ENCODE measurements at regions not wholly inside any gene's neighbourhood (a gene's known extent, or its start where the extent isn't known, plus 50 kb on each side); places are given as distances from the start of the nearest gene placed in this dataset.

- Histone ChIP-seq H4K20me1 (ENCODE audit: insufficient read depth) (no peaks in the 10 kb centered on the region), H3K9me2 (ENCODE audit: insufficient read depth, low read length) (no peaks in the 10 kb centered on the region), H3K9ac (ENCODE audit: low read length) (no peak overlapping the region), H2AFZ (ENCODE audit: low read depth, low read length) (no peak overlapping the region), H3K27ac (ENCODE audit: low read length) (no peak overlapping the region), H3K4me3 (ENCODE audit: low read length) (no peak overlapping the region), H3K27me3 (ENCODE audit: insufficient read depth, low read depth, low read length) (no peaks in the 10 kb centered on the region), H3K9me3 (ENCODE audit: low read length) (no peaks in the 10 kb centered on the region), H3K79me2 (replicated peaks; ENCODE audit: insufficient read depth, low read length) (no peaks in the 10 kb centered on the region), H3K4me2 (ENCODE audit: low read length) (no peak overlapping the region), H3F3A (ENCODE audit: insufficient read depth, low read length, poor library complexity, severe bottlenecking) (no peaks in the 10 kb centered on the region), H3K36me3 (ENCODE audit: insufficient read depth, low read length) (no peaks in the 10 kb centered on the region)
- no peak for TF ChIP-seq EP300 (conservative IDR thresholded peaks at IDR 0.05; ENCODE audit: poor library complexity, severe bottlenecking)
These were observed 265.5 kb downstream of the CYRIA start for GRCh38 chr2:16400127-16400623.

- no peaks in the 10 kb centered on the region for H3K36me3 ChIP-seq (ENCODE audit: insufficient read depth, low read length)
- no peaks in the 10 kb centered on the region for H4K20me1 ChIP-seq (ENCODE audit: insufficient read depth)
- no peaks in the 10 kb centered on the region for H3K27me3 ChIP-seq (ENCODE audit: insufficient read depth, low read depth, low read length)
- TF ChIP-seq RAD21 (conservative IDR thresholded peaks at IDR 0.05) (no peak), POLR2AphosphoS5 (IDR thresholded peaks at IDR 0.05) (no peak), CTCF (IDR thresholded peaks at IDR 0.05; ENCODE audit: poor library complexity, severe bottlenecking) (no peak), REST (IDR thresholded peaks at IDR 0.05; ENCODE audit: borderline replicate concordance) (no peak), EP300 (conservative IDR thresholded peaks at IDR 0.05; ENCODE audit: poor library complexity, severe bottlenecking) (no peak), SMC3 (conservative IDR thresholded peaks at IDR 0.05; ENCODE audit: poor library complexity) (no peak), TAF1 (IDR thresholded peaks at IDR 0.05; ENCODE audit: low read depth) (no peak), EZH2 (IDR thresholded peaks at IDR 0.05; ENCODE audit: borderline replicate concordance, insufficient read depth, low read length, poor library complexity, severe bottlenecking) (no peak), MXI1 (conservative IDR thresholded peaks at IDR 0.05; ENCODE audit: poor library complexity, severe bottlenecking) (no peak)
- no peak overlapping the region for H3K4me3 ChIP-seq (ENCODE audit: low read length)
- H3K4me2 ChIP-seq (ENCODE audit: low read length), result no peak overlapping the region
- H3K27ac ChIP-seq (ENCODE audit: low read length), result no peak overlapping the region
- no peaks in the 10 kb centered on the region for H3F3A ChIP-seq (ENCODE audit: insufficient read depth, low read length, poor library complexity, severe bottlenecking)
- H3K79me2 ChIP-seq (replicated peaks; ENCODE audit: insufficient read depth, low read length), result no peaks in the 10 kb centered on the region
- no peak overlapping the region for H3K9ac ChIP-seq (ENCODE audit: low read length)
- no peaks in the 10 kb centered on the region for H3K9me3 ChIP-seq (ENCODE audit: low read length)
- H2AFZ ChIP-seq (ENCODE audit: low read depth, low read length), result no peak overlapping the region
- no peaks in the 10 kb centered on the region for H3K9me2 ChIP-seq (ENCODE audit: insufficient read depth, low read length)
These were observed 267.1 kb downstream of the CYRIA start for GRCh38 chr2:16398486-16399043.
